OCI-LY7 (cell line): ENCODE measurements at regions not wholly inside any gene's neighbourhood (a gene's known extent, or its start where the extent isn't known, plus 50 kb on each side); places are given as distances from the start of the nearest gene placed in this dataset.

Experiments
- EZH2phosphoT487 ChIP-seq: fragments of 200-600 bp; sonication (generic); IDR thresholded peaks from 2 replicates; pipeline ENCODE4 v1.6.1; 2018; ENCODE audit warnings: low read depth, borderline replicate concordance, mild to moderate bottlenecking, mixed run types, antibody characterized with exemption, low read length, moderate library complexity, mixed read lengths
- TF ChIP-seq, protein P1 (sequence below): fragments of 200-600 bp; sonication (generic); conservative IDR thresholded peaks from 2 replicates; pipeline ENCODE4 v1.5.1; 2014; ENCODE audit warnings: mild to moderate bottlenecking, antibody characterized with exemption, low read length, moderate library complexity, mixed read lengths

DNA sequence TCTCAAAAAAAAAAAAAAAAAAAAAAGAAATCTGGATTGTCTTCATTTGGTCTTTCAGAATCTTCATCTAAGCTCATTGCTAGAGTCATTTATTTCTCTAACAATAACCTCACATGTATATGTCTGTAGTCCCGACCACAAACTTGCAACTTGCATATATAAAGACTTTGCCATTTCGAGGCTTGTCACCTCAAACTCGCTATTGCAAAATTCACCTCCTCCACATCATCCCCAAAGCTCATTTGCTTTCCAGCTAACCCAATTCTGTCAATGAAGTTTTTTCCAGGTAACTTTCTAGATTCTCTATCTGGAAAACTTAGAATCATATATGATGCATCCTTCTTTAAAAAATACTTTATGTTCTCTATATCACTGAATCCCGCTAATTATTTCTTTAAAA is 393.2 kb upstream of the ATXN7L3B start:
- no peak for TF ChIP-seq EZH2phosphoT487
- TF ChIP-seq, protein P1, sequence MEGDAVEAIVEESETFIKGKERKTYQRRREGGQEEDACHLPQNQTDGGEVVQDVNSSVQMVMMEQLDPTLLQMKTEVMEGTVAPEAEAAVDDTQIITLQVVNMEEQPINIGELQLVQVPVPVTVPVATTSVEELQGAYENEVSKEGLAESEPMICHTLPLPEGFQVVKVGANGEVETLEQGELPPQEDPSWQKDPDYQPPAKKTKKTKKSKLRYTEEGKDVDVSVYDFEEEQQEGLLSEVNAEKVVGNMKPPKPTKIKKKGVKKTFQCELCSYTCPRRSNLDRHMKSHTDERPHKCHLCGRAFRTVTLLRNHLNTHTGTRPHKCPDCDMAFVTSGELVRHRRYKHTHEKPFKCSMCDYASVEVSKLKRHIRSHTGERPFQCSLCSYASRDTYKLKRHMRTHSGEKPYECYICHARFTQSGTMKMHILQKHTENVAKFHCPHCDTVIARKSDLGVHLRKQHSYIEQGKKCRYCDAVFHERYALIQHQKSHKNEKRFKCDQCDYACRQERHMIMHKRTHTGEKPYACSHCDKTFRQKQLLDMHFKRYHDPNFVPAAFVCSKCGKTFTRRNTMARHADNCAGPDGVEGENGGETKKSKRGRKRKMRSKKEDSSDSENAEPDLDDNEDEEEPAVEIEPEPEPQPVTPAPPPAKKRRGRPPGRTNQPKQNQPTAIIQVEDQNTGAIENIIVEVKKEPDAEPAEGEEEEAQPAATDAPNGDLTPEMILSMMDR, result no peak
